T1000 (cell line): ENCODE measurements at regions not wholly inside any gene's neighbourhood (a gene's known extent, or its start where the extent isn't known, plus 50 kb on each side); places are given as distances from the start of the nearest gene placed in this dataset.
A peak's percentile ranks its signal among the peaks of the same experiment; 100 is the strongest.
"Not testable (repeated sequence)": the region's sequence is repeated elsewhere in the genome, so short reads cannot be mapped to it uniquely, and the experiment has no call there.

Source experiments
- DNase-seq: peaks from one replicate; lab custom pipeline; 2025; ENCODE audit warnings: mixed read lengths; lab: John Stamatoyannopoulos, UW

- not testable (repeated sequence) for DNase-seq
These were observed 76.2 kb upstream of the RFLNA start for GRCh38 chr12:124218650-124219049.

- DNase-seq = no peak
These were observed 72.3 kb upstream of the RFLNA start for GRCh38 chr12:124222368-124223245.

- DNase-seq = not testable (repeated sequence)
These were observed 71.2 kb upstream of the RFLNA start for GRCh38 chr12:124223733-124224138.

DNA sequence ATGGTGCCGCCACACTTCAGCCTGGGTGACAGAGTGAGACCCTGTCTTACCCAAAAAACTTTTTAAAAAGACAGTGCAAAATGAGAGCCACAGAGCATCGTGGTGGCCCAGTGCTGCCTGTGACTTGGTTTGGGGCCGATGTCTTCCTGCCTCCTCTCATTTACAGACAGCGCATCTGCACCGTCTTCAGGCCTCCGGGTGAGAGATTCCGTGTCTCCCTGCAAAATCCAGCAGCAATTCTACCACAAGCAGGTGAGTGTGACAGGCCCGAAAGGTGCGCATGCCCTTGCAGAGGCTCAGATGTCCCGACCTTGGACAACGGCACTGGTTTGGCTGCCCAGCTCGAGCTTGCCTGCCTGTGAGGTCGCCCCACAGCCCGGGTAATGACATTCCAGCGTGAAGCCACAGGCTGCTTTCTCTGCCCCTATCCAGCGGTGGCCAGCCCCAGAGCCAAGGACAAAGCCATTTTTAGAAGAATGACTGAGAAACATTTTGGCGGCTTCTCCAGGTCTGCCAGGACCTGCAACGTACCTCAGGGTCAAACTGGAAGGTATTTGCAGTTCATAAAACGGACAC lies 70.3 kb upstream of the RFLNA start:
- no peak for DNase-seq

DNA sequence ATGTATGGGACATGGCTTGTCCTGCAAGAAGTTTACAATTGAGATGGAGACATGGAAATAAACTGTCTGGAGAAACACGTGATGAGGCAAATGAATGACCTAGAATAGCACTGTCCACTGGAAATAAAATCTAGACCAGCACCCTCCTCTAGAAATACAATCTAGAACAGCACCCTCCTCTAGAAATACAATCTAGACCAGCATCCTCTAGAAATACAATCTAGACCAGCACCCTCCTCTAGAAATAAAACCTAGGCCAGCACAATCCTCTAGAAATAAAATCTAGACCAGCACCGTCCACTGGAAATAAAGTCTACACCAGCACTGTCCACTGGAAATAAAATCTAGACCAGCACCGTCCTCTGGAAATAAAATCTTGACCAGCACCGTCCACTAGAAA lies 69.2 kb upstream of the RFLNA start:
- DNase-seq = no peak

- no peak for DNase-seq
These were observed 66.8 kb upstream of the RFLNA start for GRCh38 chr12:124227951-124228711.

- DNase-seq = no peak
These were observed 65.4 kb upstream of the RFLNA start for GRCh38 chr12:124229520-124229919.

DNA sequence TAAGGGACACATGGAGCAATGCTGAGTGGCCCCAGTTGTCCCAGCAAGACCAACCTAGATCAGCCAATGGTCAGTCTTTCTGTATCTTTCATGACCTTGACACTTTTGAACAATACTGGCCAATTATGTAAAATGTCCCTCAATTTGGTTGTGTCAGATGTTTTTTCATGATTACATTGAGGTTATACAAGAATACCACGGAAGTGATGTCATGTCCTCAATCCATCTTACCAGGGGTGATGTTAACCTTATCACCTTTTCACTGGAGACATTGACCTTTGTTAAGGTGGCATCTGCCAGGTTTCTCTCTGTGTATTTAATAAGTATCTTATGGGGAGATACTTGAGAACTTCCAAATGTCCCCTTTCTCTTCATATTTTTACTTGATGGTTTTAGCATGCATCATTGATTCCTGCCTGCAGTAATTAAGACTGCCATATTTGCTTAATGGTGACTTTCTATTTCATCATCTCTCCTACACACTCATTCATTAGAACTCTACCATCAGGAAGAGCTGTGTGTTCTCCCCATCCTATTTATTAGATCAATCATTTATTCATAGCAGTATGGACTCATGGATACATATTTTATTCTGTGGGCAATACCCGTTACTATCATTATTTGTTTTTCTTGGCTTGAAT lies 64.7 kb upstream of the RFLNA start:
- no peak for DNase-seq

DNA sequence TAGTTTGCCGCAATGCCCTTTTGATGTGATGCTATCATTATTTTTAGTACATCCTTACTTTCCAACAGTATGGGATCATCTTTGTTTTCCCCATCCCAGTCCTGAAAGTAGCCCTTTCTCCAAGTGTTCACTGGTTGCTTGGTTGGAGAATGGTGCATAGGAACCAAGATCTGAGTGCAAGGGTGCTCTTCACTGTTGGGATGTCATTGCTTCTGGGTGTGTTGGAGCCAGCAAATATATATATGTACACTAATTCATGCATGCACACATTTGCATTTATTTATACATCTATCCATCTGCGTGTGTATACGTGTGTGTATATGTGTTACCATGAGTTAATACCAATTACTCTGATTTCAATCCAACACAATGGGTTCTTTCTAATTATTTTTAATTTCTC lies 64.1 kb upstream of the RFLNA start:
- DNase-seq = no peak

DNA sequence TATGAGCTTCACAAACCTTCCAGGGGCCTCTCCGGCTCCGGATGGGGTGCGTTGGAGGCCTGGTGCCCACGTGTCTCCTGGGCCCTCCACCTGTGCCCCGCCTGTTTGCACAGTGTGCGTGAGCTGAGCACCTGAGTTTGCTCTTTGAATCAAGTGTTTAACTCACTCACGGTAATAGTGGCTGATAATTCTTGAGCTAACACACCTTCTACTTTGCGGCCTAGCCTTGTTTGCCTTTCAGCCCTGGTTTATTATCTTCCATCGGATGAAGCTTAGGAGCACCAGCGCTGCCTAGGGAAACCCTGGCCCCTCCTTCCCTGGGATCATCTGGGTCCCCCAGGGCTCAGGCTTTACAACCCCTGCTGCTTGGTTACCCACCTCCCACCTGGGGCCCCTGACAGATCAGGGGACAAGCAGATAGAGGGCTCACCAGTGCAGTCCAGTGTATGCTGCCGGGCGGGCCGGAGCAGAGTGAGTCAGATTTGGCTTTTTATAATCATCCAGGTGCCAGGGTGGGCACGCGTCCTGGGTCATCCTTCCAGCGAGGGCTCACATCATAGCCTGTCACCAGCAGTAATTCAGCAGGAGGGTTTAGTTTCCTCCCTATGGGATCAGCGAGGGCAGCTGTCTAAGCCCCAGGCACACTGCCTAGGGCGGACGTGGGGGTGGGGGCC lies 62.8 kb upstream of the RFLNA start:
- peak; percentile 53 for DNase-seq

DNA sequence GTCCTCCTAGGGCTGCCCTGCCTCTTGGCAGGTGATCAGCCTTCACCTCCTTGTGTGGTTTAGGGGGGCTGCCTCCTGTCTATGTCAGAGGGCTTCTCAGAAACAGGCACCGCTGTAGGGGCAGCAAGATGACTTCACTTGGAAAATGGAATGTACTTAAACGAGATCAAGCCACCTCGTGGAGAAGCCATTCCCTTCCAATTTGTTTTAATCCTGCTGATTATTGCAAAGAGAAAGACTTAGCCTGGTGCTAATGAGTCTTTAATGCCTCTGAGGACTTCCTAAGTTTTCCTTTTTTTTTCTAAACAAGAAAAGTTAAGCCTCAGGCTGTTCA lies 62.3 kb upstream of the RFLNA start:
- DNase-seq = no peak

DNA sequence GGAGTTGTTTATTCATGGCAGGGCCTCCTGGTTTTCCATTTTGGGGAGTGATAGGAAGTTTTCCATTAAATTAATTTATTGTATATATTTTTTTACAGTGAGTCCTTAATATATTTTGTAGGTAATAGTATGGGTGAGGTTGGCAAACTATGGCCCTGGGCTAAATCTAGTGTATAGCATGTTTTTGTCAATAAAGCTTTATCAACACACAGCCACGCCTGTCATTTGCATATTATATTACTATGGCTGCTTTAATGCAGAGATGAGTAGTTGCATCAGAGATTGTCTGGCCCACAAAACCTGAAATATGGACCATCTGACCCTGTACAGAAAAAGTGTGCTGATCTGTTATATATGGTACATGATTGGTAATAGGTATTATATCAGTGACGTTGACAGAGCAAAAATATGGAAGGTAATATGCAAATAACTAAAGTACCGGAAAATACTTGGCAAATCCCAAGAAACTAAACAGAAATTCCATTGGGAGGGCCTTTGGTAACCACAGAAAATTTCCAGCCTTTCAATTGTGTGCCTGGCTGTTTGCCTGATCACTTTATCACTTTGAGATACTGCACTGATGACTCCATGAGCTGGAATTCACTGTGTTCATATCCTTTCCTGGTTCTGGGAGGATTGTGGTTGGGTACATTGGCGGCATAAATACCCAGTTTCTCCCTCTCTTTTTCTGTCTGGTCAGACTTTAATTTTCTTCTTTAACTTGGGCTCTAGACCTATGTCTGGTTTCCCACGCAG lies 61.7 kb upstream of the RFLNA start:
- DNase-seq = peak; percentile 25

- DNase-seq = no peak
These were observed 60.9 kb upstream of the RFLNA start for GRCh38 chr12:124233846-124234640.

DNA sequence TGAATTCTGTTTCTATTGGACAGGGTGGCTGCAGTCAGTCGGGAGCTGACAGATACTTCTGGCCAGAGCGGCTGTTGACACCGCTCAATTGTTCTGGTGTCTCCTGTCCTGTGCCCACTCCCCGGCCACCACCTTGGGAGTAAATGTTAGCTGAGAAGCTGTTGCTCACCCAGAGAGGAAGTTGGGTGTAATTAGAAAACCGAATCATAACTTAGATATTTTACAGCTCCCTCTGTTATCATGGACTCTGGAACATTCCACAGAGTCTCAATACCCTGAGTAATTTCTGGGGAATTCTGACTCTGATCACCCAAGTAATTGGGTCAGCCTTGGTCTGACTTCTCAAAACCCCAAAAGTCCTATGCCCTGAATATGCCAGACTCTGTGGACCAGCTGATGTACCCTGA lies 58.3 kb upstream of the RFLNA start:
- peak; percentile 17 for DNase-seq

GRCh38 chr12:124238886-124239285 lies 56.0 kb upstream of the RFLNA start:
- no peak for DNase-seq

GRCh38 chr12:124240493-124240892 lies 54.4 kb upstream of the RFLNA start:
- no peak for DNase-seq

- DNase-seq = no peak
These were observed 52.9 kb upstream of the RFLNA start for GRCh38 chr12:124241776-124242528.

DNA sequence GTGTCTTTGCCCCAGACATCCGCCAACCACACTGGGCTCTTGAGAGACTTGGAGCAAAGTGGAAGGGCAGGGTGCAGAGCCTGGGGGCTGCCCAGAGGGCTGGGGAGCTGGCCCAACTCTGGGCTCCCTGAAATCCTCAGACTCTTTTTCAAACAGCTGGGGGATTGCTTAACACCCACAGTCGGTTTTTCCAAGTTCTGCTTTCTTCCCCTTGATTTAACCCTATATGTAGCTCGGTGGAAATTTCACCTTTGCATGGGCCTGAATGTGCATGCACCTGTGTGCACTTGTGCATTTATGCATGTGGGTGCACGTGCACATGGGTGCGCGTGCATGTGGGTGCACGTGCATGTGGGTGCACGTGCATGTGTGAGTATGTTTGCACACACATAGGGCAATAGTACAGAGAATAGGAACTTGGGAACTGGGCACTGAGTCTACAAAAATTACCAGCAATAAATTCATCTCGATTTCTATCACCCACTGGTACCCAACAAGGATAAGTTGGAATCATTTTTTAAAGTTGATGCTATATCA lies 52.3 kb upstream of the RFLNA start:
- no peak for DNase-seq

- no peak for DNase-seq
These were observed 51.0 kb upstream of the RFLNA start for GRCh38 chr12:124243936-124244335.
